ENCODE measurements at regions not wholly inside any gene's neighbourhood (a gene's known extent, or its start where the extent isn't known, plus 50 kb on each side); places are given as distances from the start of the nearest gene placed in this dataset.

DNA sequence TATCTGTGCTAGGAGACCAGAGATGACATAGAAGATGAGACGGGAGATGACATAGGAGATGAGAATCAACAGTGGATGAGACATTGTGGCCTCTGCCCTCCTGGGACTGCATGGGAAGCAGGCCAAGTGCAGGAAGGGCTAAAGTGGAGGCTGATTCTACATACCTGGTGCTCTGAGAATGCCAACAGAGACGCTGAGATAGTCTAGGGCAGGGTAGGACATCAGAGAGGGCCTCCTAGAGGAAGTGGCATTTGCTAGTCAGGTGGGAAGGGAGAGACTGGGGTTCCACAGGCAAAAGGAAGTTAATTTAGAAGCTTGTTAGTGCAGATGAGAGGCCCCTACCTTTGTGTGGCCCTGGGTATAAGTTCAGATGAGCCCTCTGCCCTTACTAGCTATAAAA is 224.2 kb downstream of the CBLN1 start:
- TF ChIP-seq, protein P1, sequence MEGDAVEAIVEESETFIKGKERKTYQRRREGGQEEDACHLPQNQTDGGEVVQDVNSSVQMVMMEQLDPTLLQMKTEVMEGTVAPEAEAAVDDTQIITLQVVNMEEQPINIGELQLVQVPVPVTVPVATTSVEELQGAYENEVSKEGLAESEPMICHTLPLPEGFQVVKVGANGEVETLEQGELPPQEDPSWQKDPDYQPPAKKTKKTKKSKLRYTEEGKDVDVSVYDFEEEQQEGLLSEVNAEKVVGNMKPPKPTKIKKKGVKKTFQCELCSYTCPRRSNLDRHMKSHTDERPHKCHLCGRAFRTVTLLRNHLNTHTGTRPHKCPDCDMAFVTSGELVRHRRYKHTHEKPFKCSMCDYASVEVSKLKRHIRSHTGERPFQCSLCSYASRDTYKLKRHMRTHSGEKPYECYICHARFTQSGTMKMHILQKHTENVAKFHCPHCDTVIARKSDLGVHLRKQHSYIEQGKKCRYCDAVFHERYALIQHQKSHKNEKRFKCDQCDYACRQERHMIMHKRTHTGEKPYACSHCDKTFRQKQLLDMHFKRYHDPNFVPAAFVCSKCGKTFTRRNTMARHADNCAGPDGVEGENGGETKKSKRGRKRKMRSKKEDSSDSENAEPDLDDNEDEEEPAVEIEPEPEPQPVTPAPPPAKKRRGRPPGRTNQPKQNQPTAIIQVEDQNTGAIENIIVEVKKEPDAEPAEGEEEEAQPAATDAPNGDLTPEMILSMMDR (conservative IDR thresholded peaks at IDR 0.05 in 1 of 2, IDR thresholded peaks at IDR 0.05 in 1 of 2; ENCODE audit: low read depth in 1 of 2, low read length in 2 of 2): no peak
- TF ChIP-seq EZH2 (IDR thresholded peaks at IDR 0.05; ENCODE audit: low read length, missing control alignments): no peak

Measured in fibroblast of lung (primary cell).